Mucosa of descending colon (tissue), 3 donors: ENCODE measurements at regions not wholly inside any gene's neighbourhood (a gene's known extent, or its start where the extent isn't known, plus 50 kb on each side); places are given as distances from the start of the nearest gene placed in this dataset.

Source experiments
- ATAC-seq: fragments of 200-7000 bp; cut with Tn5 transposase; one replicate; pipeline ENCODE4 v1.9.1; 2020; ENCODE audit warnings: mild to moderate bottlenecking, moderate library complexity
- DNase-seq, 3 donors: peaks; one replicate each; pipeline ENCODE4 v3.0.0-alpha.2; 2020
- H3K36me3 ChIP-seq: fragments of 200-600 bp; one replicate; pipeline ENCODE4 v1.8.0; 2021; ENCODE audit warnings: low read depth, mild to moderate bottlenecking
- H3K4me1 ChIP-seq: fragments of 200-600 bp; one replicate; pipeline ENCODE4 v1.8.0; 2021; ENCODE audit warnings: low read depth, mild to moderate bottlenecking
- H3K4me3 ChIP-seq: fragments of 200-600 bp; one replicate; pipeline ENCODE4 v1.8.0; 2021; ENCODE audit warnings: mild to moderate bottlenecking
- H3K9me3 ChIP-seq: fragments of 200-600 bp; one replicate; pipeline ENCODE4 v1.8.0; 2021; ENCODE audit warnings: mild to moderate bottlenecking
- CTCF ChIP-seq: fragments of 200-600 bp; IDR thresholded peaks from one replicate; pipeline ENCODE4 v1.8.0; 2022; ENCODE audit warnings: antibody characterized with exemption, mild to moderate bottlenecking
- intact Hi-C, 2 donors: fragments of 100-400 bp; cut with DNase I in 1 of 2; cut with micrococcal nuclease in 1 of 2; formaldehyde crosslinking; loops; one replicate each; pipeline versions ENCODE4 v1.11.0 to v1.11.1; 2022; cut with DNase I, micrococcal nuclease
- donor health status: DM: no; HTN: no; CAD: no; lungs with moderate emphysema.
- donor health status: DM: no; HTN: no; CAD: no.
- donor health status: DM: no; HTN: yes; CAD: no.

- DNase-seq, result no peak
- intact Hi-C loops, result no loop called here
These were observed 436.4 kb downstream of the ZNF521 start for GRCh38 chr18:24915547-24915946.

GRCh38 chr18:24917767-24918166 lies 434.2 kb downstream of the ZNF521 start:
- DNase-seq (no peak), ATAC-seq (no peak)
- no peak for TF ChIP-seq CTCF
- no peak overlapping the region for H3K4me3 ChIP-seq
- no peaks in the 10 kb centered on the region for H3K36me3 ChIP-seq
- intact Hi-C loops, result no loop called here
- no peaks in the 10 kb centered on the region for H3K9me3 ChIP-seq
- H3K4me1 ChIP-seq, result peaks cover 7% of the 10 kb centered on the region

More at GRCh38 chr18:24915547-24915946, 436.4 kb downstream of the ZNF521 start:
- peaks cover 3% of the 10 kb centered on the region for H3K4me1 ChIP-seq
- no peak overlapping the region for H3K4me3 ChIP-seq
- no peaks in the 10 kb centered on the region for H3K9me3 ChIP-seq
- H3K36me3 ChIP-seq, result no peaks in the 10 kb centered on the region
- ATAC-seq, result no peak
- TF ChIP-seq CTCF, result no peak

GRCh38 chr18:24918257-24918656 lies 433.7 kb downstream of the ZNF521 start:
- DNase-seq, result no peak
- H3K9me3 ChIP-seq, result no peaks in the 10 kb centered on the region
- H3K4me3 ChIP-seq, result no peak overlapping the region
- TF ChIP-seq CTCF, result no peak
- ATAC-seq, result no peak
- intact Hi-C loops, result no loop called here
- H3K4me1 ChIP-seq, result peaks cover 8% of the 10 kb centered on the region
- H3K36me3 ChIP-seq, result no peaks in the 10 kb centered on the region

- no peak for DNase-seq
- Histone ChIP-seq H3K9me3 (no peaks in the 10 kb centered on the region), H3K4me1 (peaks cover 8% of the 10 kb centered on the region), H3K36me3 (no peaks in the 10 kb centered on the region), H3K4me3 (no peak overlapping the region)
- no peak for TF ChIP-seq CTCF
- ATAC-seq, result no peak
- intact Hi-C loops, result no loop called here
These were observed 432.7 kb downstream of the ZNF521 start for GRCh38 chr18:24919181-24919797.

GRCh38 chr18:24922491-24922890 lies 429.5 kb downstream of the ZNF521 start:
- Histone ChIP-seq H3K9me3 (no peaks in the 10 kb centered on the region), H3K36me3 (no peaks in the 10 kb centered on the region), H3K4me3 (no peak overlapping the region), H3K4me1 (peaks cover 4% of the 10 kb centered on the region)
- TF ChIP-seq CTCF, result no peak
- intact Hi-C loops, result no loop called here
- DNase-seq (no peak), ATAC-seq (no peak)

DNA sequence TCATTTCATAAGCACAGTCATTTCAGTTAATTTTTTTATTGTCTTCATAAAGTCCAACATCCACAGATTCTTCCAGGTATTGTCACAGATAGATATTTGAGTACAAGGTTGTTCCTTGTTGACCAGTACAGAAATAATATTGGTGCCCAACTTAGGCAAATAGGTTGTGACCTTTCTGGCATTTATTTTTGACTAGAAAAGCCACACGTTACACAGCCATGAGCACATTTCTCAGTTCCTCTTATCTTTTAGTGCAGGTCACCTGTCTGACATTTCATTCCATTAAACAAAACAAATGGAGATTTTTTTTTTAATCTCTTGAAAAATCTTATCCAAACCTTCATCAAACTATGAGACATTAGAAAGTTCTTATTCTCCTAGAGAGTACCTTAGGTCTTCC lies 428.8 kb downstream of the ZNF521 start:
- Histone ChIP-seq H3K9me3 (no peaks in the 10 kb centered on the region), H3K36me3 (no peaks in the 10 kb centered on the region), H3K4me1 (peaks cover 4% of the 10 kb centered on the region), H3K4me3 (no peak overlapping the region)
- TF ChIP-seq CTCF, result no peak
- DNase-seq (no peak), ATAC-seq (no peak)
- intact Hi-C loops, result no loop called here
